ENCODE measurements at regions not wholly inside any gene's neighbourhood (a gene's known extent, or its start where the extent isn't known, plus 50 kb on each side); places are given as distances from the start of the nearest gene placed in this dataset.

GRCh38 chr12:108063192-108063591 lies 65.9 kb upstream of the WSCD2 start:
- H3K4me3 ChIP-seq (ENCODE audit: low read depth, low read length, poor library complexity, severe bottlenecking), result no peak overlapping the region
- no TSS peak for BruUV-seq (replicated peaks)

GRCh38 chr12:108065069-108065468 lies 64.0 kb upstream of the WSCD2 start:
- ChIA-PET CTCF (ENCODE audit: unreplicated experiment) (no interaction called here), POLR2A (no interaction called here)
- TF ChIP-seq CTCF (conservative IDR thresholded peaks at IDR 0.05; ENCODE audit: low read length), result no peak
- no peak for TF ChIP-seq EZH2phosphoT487 (IDR thresholded peaks at IDR 0.05; ENCODE audit: borderline replicate concordance, low read depth, low read length)
- no peak for DNase-seq (ENCODE audit: low spot score)
- no peaks in the 10 kb centered on the region for H3K9me2 ChIP-seq (ENCODE audit: insufficient read depth, low read length)
- H3K79me2 ChIP-seq (ENCODE audit: insufficient read depth, low read depth, low read length), result no peaks in the 10 kb centered on the region
- no peak overlapping the region for H3K4me3 ChIP-seq (ENCODE audit: low read depth, low read length, poor library complexity, severe bottlenecking)
- no peaks in the 10 kb centered on the region for H3K36me3 ChIP-seq (ENCODE audit: insufficient read depth, low read length)
- H3K4me2 ChIP-seq (ENCODE audit: low read length), result no peak overlapping the region
- no peaks in the 10 kb centered on the region for H3K9me3 ChIP-seq (ENCODE audit: low read length)
- H3K27ac ChIP-seq (ENCODE audit: low read depth, low read length, poor library complexity, severe bottlenecking), result no peak overlapping the region
- no peak overlapping the region for H2AFZ ChIP-seq (ENCODE audit: low read length)
- BruUV-seq (replicated peaks), result no TSS peak
- intact Hi-C loops (cut with micrococcal nuclease; ENCODE audit: unreplicated experiment), result no loop called here
- no peaks in the 10 kb centered on the region for H4K20me1 ChIP-seq (ENCODE audit: insufficient read depth, low read length)
- H3K4me1 ChIP-seq (ENCODE audit: insufficient read depth, low read length, poor library complexity, severe bottlenecking), result no peaks in the 10 kb centered on the region

More at GRCh38 chr12:108063192-108063591, 65.9 kb upstream of the WSCD2 start:
- Histone ChIP-seq H3K9me3 (ENCODE audit: low read length) (no peaks in the 10 kb centered on the region), H4K20me1 (ENCODE audit: insufficient read depth, low read length) (no peaks in the 10 kb centered on the region), H3K9me2 (ENCODE audit: insufficient read depth, low read length) (no peaks in the 10 kb centered on the region), H3K27ac (ENCODE audit: low read depth, low read length, poor library complexity, severe bottlenecking) (no peak overlapping the region), H3K36me3 (ENCODE audit: insufficient read depth, low read length) (no peaks in the 10 kb centered on the region), H3K4me1 (ENCODE audit: insufficient read depth, low read length, poor library complexity, severe bottlenecking) (no peaks in the 10 kb centered on the region), H3K4me2 (ENCODE audit: low read length) (no peak overlapping the region), H3K79me2 (ENCODE audit: insufficient read depth, low read depth, low read length) (no peaks in the 10 kb centered on the region), H2AFZ (ENCODE audit: low read length) (no peak overlapping the region)
- POLR2A ChIA-PET, result no interaction called here
- intact Hi-C loops (cut with micrococcal nuclease; ENCODE audit: unreplicated experiment), result no loop called here
- CTCF ChIA-PET (ENCODE audit: unreplicated experiment), result no interaction called here
- TF ChIP-seq EZH2phosphoT487 (IDR thresholded peaks at IDR 0.05; ENCODE audit: borderline replicate concordance, low read depth, low read length), result no peak
- TF ChIP-seq CTCF (conservative IDR thresholded peaks at IDR 0.05; ENCODE audit: low read length), result peak; percentile 73
- DNase-seq (ENCODE audit: low spot score), result peak; percentile 25

GRCh38 chr12:108066583-108067577 lies 62.2 kb upstream of the WSCD2 start:
- H3K36me3 ChIP-seq (ENCODE audit: insufficient read depth, low read length), result no peaks in the 10 kb centered on the region
- BruUV-seq (replicated peaks), result no TSS peak
- TF ChIP-seq CTCF (conservative IDR thresholded peaks at IDR 0.05; ENCODE audit: low read length), result no peak
- no peak for TF ChIP-seq EZH2phosphoT487 (IDR thresholded peaks at IDR 0.05; ENCODE audit: borderline replicate concordance, low read depth, low read length)
- no peaks in the 10 kb centered on the region for H3K79me2 ChIP-seq (ENCODE audit: insufficient read depth, low read depth, low read length)
- H3K4me1 ChIP-seq (ENCODE audit: insufficient read depth, low read length, poor library complexity, severe bottlenecking), result no peaks in the 10 kb centered on the region
- no peak overlapping the region for H3K4me3 ChIP-seq (ENCODE audit: low read depth, low read length, poor library complexity, severe bottlenecking)
- no peak overlapping the region for H3K4me2 ChIP-seq (ENCODE audit: low read length)
- intact Hi-C loops (cut with micrococcal nuclease; ENCODE audit: unreplicated experiment), result no loop called here
- H3K27ac ChIP-seq (ENCODE audit: low read depth, low read length, poor library complexity, severe bottlenecking), result no peak overlapping the region
- no peaks in the 10 kb centered on the region for H3K9me2 ChIP-seq (ENCODE audit: insufficient read depth, low read length)
- no peaks in the 10 kb centered on the region for H4K20me1 ChIP-seq (ENCODE audit: insufficient read depth, low read length)
- DNase-seq (ENCODE audit: low spot score), result no peak
- H2AFZ ChIP-seq (ENCODE audit: low read length), result no peak overlapping the region
- POLR2A ChIA-PET, result no interaction called here
- H3K9me3 ChIP-seq (ENCODE audit: low read length), result no peaks in the 10 kb centered on the region
- CTCF ChIA-PET (ENCODE audit: unreplicated experiment), result no interaction called here
